Cardiac muscle cell (in vitro differentiated cells and primary cell): ENCODE measurements at regions not wholly inside any gene's neighbourhood (a gene's known extent, or its start where the extent isn't known, plus 50 kb on each side); places are given as distances from the start of the nearest gene placed in this dataset.

Experiments
- DNase-seq, 2 donors: peaks; one replicate each; pipeline versions ENCODE4 v3.0.0 to v3.0.0-alpha.2; 2010 to 2017; ENCODE audit warnings: low read depth in 1 of 2, low spot score in 1 of 2
- H3K27ac ChIP-seq: fragments of 200-600 bp; sonication (generic); 2 replicates; pipeline ENCODE4 v1.5.1; 2016
- H3K27me3 ChIP-seq: fragments of 200-600 bp; sonication (generic); 2 replicates; pipeline ENCODE4 v1.6.0; 2016; ENCODE audit warnings: control low read depth
- H3K36me3 ChIP-seq: fragments of 200-600 bp; sonication (generic); 2 replicates; pipeline ENCODE4 v1.5.1; 2016; ENCODE audit warnings: control low read depth
- H3K4me1 ChIP-seq: fragments of 200-600 bp; sonication (generic); 2 replicates; pipeline ENCODE4 v1.8.1; 2017; ENCODE audit warnings: low read depth, mild to moderate bottlenecking, mixed run types
- H3K4me3 ChIP-seq: fragments of 200-600 bp; sonication (generic); 2 replicates; pipeline ENCODE4 v1.5.1; 2016; ENCODE audit warnings: mild to moderate bottlenecking
- H3K9me3 ChIP-seq: fragments of 200-600 bp; sonication (generic); 2 replicates; pipeline ENCODE4 v1.5.1; 2017; ENCODE audit warnings: low read depth, mild to moderate bottlenecking, control low read depth
- CTCF ChIP-seq: IDR thresholded peaks from 2 replicates; pipeline ENCODE4 v1.5.1; 2012; ENCODE audit warnings: low read depth, mild to moderate bottlenecking, low read length

- H3K4me3 ChIP-seq = no peak overlapping the region
- H3K36me3 ChIP-seq = no peaks in the 10 kb centered on the region
- H3K27ac ChIP-seq = no peak overlapping the region
- DNase-seq = no peak
- no peaks in the 10 kb centered on the region for H3K9me3 ChIP-seq
- no peaks in the 10 kb centered on the region for H3K4me1 ChIP-seq
- TF ChIP-seq CTCF = no peak
- no peaks in the 10 kb centered on the region for H3K27me3 ChIP-seq
Observed at GRCh38 chr1:238139713-238140112, 249.0 kb upstream of the ZP4 start.

- no peak for DNase-seq
- no peak for TF ChIP-seq CTCF
Observed at GRCh38 chr1:238138059-238138626, 247.4 kb upstream of the ZP4 start.

GRCh38 chr1:238135708-238136664 lies 245.3 kb upstream of the ZP4 start:
- peak in 1 of 2 donors; percentile 26 for DNase-seq
- H3K27ac ChIP-seq = peak overlapping the region; percentile 53
- no peak overlapping the region for H3K4me3 ChIP-seq
- H3K4me1 ChIP-seq = no peaks in the 10 kb centered on the region
- H3K9me3 ChIP-seq = no peaks in the 10 kb centered on the region
- no peaks in the 10 kb centered on the region for H3K27me3 ChIP-seq
- H3K36me3 ChIP-seq = no peaks in the 10 kb centered on the region
- no peak for TF ChIP-seq CTCF

More at GRCh38 chr1:238138059-238138626, 247.4 kb upstream of the ZP4 start:
- no peaks in the 10 kb centered on the region for H3K27me3 ChIP-seq
- H3K27ac ChIP-seq = no peak overlapping the region
- no peaks in the 10 kb centered on the region for H3K9me3 ChIP-seq
- H3K4me3 ChIP-seq = no peak overlapping the region
- H3K4me1 ChIP-seq = no peaks in the 10 kb centered on the region
- H3K36me3 ChIP-seq = no peaks in the 10 kb centered on the region

GRCh38 chr1:238129677-238130076 lies 239.0 kb upstream of the ZP4 start:
- Histone ChIP-seq H3K9me3 (no peaks in the 10 kb centered on the region), H3K4me1 (no peaks in the 10 kb centered on the region), H3K36me3 (no peaks in the 10 kb centered on the region), H3K27me3 (no peaks in the 10 kb centered on the region), H3K4me3 (no peak overlapping the region), H3K27ac (no peak overlapping the region)
- no peak for DNase-seq
- no peak for TF ChIP-seq CTCF

GRCh38 chr1:238123201-238123600 lies 232.5 kb upstream of the ZP4 start:
- Histone ChIP-seq H3K27ac (no peak overlapping the region), H3K27me3 (no peaks in the 10 kb centered on the region), H3K9me3 (no peaks in the 10 kb centered on the region), H3K4me1 (no peaks in the 10 kb centered on the region), H3K4me3 (no peak overlapping the region), H3K36me3 (no peaks in the 10 kb centered on the region)
- no peak for DNase-seq
- TF ChIP-seq CTCF = no peak
